NCI-H460 (cell line): ENCODE measurements at regions not wholly inside any gene's neighbourhood (a gene's known extent, or its start where the extent isn't known, plus 50 kb on each side); places are given as distances from the start of the nearest gene placed in this dataset.
"Not testable (repeated sequence)": the region's sequence is repeated elsewhere in the genome, so short reads cannot be mapped to it uniquely, and the experiment has no call there.

Experiments
- DNase-seq: peaks from one replicate; pipeline ENCODE4 v3.0.0-alpha.2; 2016; ENCODE audit warnings: low read depth; ENCODE audit errors: extremely low read depth

DNA sequence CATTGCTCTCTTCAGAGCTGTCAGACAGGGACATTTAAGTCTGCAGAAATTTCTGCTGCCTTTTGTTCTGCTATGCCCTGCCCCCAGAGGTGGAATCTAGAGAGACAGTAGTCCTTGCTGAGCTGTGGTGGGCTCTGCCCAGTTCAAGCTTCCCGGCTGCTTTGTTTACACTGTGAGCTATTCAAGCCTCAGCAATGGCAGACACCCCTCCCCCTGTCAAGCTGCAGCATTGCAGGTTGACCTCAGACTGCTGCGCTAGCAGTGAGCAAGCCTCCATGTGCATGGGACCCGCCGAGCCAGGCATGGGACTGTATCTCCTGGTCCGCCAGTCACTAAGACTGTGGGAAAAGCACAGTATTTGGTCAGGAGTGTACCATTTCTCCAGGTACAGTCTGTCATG, 53.6 kb upstream of the MAPK10 start:
- DNase-seq: not testable (repeated sequence)

DNA sequence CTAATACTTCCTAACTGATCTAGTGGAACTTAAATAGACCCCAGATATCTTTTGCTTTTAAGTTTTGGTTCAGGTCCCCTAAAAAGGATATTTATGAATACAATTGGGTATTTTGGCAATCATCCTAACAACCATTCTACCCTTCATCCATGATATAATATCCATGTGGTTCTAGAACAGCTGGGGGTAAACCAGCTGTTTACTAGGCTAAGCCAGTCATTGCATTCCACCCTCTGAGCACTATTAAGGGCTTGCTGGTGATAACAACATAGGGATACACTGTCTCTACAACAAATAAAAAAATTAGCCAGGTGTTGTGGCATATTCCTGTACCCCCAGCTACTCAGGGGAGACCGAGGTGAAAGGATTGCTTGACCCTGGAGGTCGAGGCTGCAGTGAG, 54.8 kb upstream of the MAPK10 start:
- DNase-seq: no peak

GRCh38 chr4:86416081-86416480, 56.2 kb upstream of the MAPK10 start:
- DNase-seq: no peak

GRCh38 chr4:86421461-86421860, 61.6 kb upstream of the MAPK10 start:
- DNase-seq: no peak

GRCh38 chr4:86431543-86432116, 71.8 kb upstream of the MAPK10 start:
- DNase-seq: no peak

DNA sequence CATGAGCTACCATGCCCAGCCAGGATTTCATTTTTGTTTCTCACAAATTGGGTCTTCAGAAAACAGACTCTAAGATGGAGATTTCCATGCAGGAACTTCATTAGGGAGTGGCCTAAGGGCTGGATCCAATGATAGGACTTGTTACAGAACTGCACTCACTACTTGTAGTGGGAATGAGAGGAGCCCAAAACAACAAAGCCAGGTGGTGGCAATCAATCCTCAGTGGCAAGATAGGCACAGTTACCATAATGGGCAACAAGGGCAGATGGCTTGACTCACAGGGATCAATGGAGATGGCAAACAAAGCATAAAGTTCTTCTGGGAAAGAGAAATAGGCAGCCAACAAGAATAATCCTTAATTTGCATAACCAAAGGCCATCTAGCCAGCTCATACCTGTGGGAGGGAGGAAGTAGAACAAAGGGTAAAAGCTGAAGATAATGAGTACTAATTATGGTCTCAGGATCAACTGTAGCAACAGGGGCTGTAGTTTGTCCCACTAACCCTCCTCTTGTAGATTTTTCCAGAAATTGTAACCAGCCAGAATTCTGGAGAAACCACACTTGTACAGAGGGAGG, 72.8 kb upstream of the MAPK10 start:
- DNase-seq: no peak

GRCh38 chr4:86439293-86439692, 79.4 kb upstream of the MAPK10 start:
- DNase-seq: no peak

- no peak for DNase-seq
Observed at GRCh38 chr4:86441175-86441936, 81.5 kb upstream of the MAPK10 start.

DNA sequence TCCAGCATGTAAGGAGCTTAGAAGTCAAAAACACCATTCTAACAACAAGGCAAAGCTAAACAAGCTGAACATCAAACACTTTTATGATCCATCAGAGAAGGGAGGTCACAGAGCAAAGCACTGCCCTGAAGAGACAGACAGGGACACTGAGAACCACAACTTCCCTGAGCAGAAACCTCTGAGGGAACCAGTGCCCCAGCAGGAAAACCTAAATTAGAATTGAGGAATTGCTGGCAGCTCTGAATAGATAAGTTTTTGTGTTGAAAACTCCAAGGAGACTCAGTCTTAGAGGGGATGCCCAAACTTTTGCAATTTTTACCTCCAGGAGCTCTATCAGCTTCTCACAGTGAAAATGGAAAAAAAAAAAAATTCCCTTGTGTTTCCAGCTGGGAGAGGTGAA, 83.0 kb upstream of the MAPK10 start:
- DNase-seq: no peak

DNA sequence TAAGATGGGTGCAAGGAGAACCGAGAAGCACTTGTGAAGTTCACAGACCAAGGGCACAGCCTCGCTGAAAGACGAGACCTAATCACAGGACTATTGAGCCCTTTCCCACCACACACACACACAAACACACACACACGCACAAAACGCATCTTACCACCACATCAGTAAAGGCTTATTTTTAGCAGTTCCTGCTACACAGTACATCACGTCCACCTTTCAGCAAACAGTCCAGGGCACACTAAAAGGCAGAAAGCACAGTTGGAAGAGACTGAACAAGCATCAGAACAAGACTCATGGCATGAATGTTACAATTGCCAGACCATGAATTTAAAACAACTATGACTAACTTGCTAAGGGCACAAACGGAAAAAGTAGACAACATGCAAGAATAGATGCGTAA, 83.6 kb upstream of the MAPK10 start:
- DNase-seq: no peak

GRCh38 chr4:86446996-86447395, 87.1 kb upstream of the MAPK10 start:
- no peak for DNase-seq

DNA sequence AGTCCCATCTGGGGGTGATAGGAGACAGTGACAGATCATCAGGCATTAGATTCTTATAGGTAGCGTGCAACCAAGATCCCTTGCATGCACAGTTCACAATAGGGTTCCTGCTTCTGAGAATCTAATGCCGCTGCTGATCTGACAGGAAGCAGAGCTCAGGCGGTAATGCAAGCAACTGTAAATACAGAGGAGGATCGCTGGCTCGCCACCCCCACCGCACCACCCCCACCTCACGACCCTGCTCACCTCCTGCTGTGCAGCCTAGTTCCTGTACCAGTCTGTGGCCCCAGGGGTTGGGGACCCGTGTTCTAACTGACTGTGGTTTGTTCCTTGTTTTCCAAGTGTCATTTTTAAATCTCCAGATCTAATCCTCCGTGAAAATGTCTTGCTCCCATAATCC, 89.0 kb upstream of the MAPK10 start:
- no peak for DNase-seq

GRCh38 chr4:86449746-86450588, 90.1 kb upstream of the MAPK10 start:
- no peak for DNase-seq

- DNase-seq: no peak
Observed at GRCh38 chr4:86450861-86451260, 91.0 kb upstream of the MAPK10 start.

DNA sequence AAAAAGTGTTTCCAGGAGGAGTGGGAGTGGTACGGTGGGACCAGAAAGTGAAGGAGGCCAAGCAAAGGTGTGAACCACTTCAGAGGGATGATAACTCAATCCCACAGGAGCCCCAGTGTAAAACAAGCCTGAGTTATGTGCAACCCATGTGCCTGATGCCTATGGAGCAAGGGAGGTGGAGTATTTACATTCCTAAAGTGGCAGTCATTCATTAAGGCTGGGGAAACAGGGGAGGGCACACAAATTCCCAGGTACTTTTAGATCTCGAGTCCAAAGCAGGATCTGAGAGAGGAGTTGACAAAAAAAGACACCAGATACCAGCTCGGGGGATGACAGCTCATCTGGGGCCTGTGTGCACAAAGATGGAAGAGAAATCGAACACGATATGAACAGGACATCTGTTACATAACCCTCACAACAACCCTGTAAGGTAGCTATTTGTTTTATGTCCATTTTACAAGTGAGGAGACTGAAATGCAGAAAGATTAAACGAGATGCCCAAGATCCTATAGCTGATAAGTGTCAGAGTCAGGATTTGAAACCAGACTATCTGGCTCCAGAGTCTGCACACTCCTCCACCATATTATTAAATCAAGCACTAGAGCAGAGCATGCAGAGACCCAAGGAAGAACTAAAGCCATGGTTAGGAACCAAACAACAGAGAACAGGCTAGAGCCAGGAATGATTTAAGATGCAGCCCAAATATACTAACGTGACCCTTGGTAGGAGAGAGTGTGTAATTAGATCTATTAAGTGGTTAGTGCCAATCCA, 91.9 kb upstream of the MAPK10 start:
- no peak for DNase-seq

DNA sequence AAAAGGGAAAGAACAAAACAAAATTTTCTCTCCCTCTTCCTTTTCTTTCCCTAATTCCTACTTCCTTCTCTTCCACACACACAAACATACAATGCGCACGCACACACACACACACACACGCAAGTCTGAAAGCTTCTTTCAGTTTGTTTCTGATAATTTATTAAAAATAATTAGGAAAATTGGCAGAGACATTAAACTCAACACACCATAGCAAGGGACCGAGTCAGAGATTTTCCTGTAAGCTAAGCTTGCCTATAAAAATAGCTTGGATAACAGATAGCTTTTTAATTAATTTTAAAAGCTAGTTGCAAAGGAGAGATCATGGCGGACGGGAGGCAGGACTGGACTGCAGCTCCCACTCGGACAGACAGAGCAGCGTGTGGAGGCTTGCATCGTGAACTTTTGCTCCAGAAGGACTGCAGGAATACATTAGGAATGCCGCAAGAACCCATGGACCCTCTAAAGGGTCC, 92.6 kb upstream of the MAPK10 start:
- DNase-seq: no peak

DNA sequence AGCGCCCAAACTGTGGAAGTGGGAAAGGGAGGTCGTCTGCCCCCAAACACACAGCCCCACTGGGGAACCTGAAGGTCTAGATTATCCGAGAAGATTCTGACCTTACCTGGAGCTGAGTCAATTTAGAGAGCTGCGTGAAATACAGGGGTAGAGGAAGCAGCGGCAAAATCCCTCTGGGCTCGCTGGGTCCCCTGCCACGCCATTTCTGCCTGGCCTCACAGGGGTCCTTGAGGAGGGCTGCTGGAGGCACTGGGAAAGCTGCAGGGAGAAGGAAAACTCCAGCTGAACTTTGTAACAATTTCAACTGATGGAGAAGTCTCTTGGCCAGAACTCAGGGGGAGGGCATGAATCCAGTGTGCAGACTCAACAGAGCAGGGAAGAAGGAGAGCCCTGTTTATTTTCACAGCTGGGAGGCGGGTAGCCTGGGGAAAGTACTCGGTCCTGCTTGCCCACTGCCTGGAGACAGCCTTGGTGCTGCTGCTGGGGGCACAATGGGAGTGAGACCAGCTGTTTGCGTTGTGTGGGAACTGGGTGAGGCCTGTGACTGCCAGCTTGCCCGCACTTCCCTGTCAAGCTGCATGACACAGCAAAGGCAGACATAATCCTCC, 93.2 kb upstream of the MAPK10 start:
- DNase-seq: no peak

- not testable (repeated sequence) for DNase-seq
Observed at GRCh38 chr4:86453611-86454072, 93.8 kb upstream of the MAPK10 start.

DNA sequence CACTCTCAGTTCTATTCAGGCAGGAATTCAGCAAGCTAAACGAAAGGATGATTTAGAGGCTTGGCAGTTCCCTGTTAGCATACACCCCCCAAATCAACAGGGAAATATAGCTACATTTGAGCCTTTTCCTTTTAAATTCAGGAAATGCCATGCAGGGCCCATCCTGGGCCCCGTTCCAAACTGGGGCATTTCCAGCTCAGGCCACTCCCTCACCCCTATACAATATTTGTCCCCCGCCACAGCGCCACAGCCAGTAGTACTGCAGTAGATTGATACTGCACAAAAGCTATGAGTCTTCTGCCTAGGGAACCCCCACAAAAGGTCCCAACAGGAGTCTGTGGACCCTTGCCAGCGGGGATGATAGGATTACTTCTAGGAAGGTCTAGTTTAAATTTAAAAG, 102.0 kb upstream of the MAPK10 start:
- DNase-seq: no peak
